K562 (cell line): ENCODE measurements at regions not wholly inside any gene's neighbourhood (a gene's known extent, or its start where the extent isn't known, plus 50 kb on each side); places are given as distances from the start of the nearest gene placed in this dataset.

Experiments used
- BCL6 ChIP-seq: fragments of 250-450 bp; sonication (Bioruptor Pico); IDR thresholded peaks from 2 replicates; pipeline ENCODE4 v1.4.0; 2020
- CHD4 ChIP-seq: fragments of 200-600 bp; sonication (generic); IDR thresholded peaks from 3 replicates; pipeline ENCODE4 v1.6.1; 2012; ENCODE audit warnings: low read depth, mild to moderate bottlenecking, mixed read lengths, low read length, inconsistent platforms; ENCODE audit not compliant: insufficient read depth, insufficient replicate concordance, poor library complexity, severe bottlenecking
- CTCFL ChIP-seq: IDR thresholded peaks from 2 replicates; pipeline ENCODE4 v1.6.1; 2011; ENCODE audit warnings: borderline replicate concordance, low read depth, mild to moderate bottlenecking, moderate library complexity, low read length; ENCODE audit not compliant: insufficient read depth, poor library complexity, severe bottlenecking
- ETV6 ChIP-seq, 3 experiments: fragments of 150-350 bp in 1 of 3; sonication (generic) in 1 of 3; formaldehyde crosslinking in 1 of 3; IDR thresholded peaks; 2 replicates each; pipeline versions ENCODE4 v1.6.1 to v1.8.0; 2014 to 2022; ENCODE audit warnings: borderline replicate concordance in 2 of 3, low read depth in 2 of 3, antibody characterized with exemption in 1 of 3, low read length in 1 of 3, mild to moderate bottlenecking in 1 of 3, missing genetic modification reagents in 1 of 3
- FIP1L1 ChIP-seq: fragments of 200-400 bp; formaldehyde crosslinking; IDR thresholded peaks from 2 replicates; pipeline ENCODE4 v1.6.1; 2018; ENCODE audit warnings: mild to moderate bottlenecking, low read depth, low read length; ENCODE audit not compliant: poor library complexity, severe bottlenecking
- HDAC1 ChIP-seq, 2 experiments: fragments of 450-650 bp; IDR thresholded peaks; 2 replicates each; pipeline ENCODE4 v1.6.1; 2016 to 2017; ENCODE audit warnings: inconsistent platforms in 1 of 2, mild to moderate bottlenecking in 1 of 2, moderate library complexity in 1 of 2
- HMG20A ChIP-seq: fragments of 450-650 bp; formaldehyde crosslinking; conservative IDR thresholded peaks from 2 replicates; pipeline ENCODE4 v1.4.0; 2020; ENCODE audit warnings: mild to moderate bottlenecking, mixed read lengths
- MEF2A ChIP-seq: IDR thresholded peaks from 2 replicates; pipeline ENCODE4 v1.6.1; 2011; ENCODE audit warnings: low read depth, mild to moderate bottlenecking, low read length, moderate library complexity; ENCODE audit not compliant: control insufficient read depth
- MTA1 ChIP-seq: fragments of 450-650 bp; IDR thresholded peaks from 2 replicates; pipeline ENCODE4 v1.6.1; 2017; ENCODE audit warnings: borderline replicate concordance
- MXD1 ChIP-seq: fragments of 250-450 bp; sonication (Bioruptor Pico); IDR thresholded peaks from 2 replicates; pipeline ENCODE4 v1.8.0; 2021; ENCODE audit warnings: borderline replicate concordance, mild to moderate bottlenecking, moderate library complexity; ENCODE audit not compliant: poor library complexity, severe bottlenecking
- PHF21A ChIP-seq: fragments of 450-650 bp; IDR thresholded peaks from 2 replicates; pipeline ENCODE4 v1.6.1; 2017; ENCODE audit warnings: low read depth, borderline replicate concordance
- POLR2G ChIP-seq: fragments of 200-400 bp; formaldehyde crosslinking; IDR thresholded peaks from 2 replicates; pipeline ENCODE4 v1.6.1; 2017; ENCODE audit warnings: low read depth, mild to moderate bottlenecking, antibody characterized with exemption, low read length, moderate library complexity
- RBM22 ChIP-seq: fragments of 200-400 bp; formaldehyde crosslinking; IDR thresholded peaks from 2 replicates; pipeline ENCODE4 v1.6.1; 2018; ENCODE audit warnings: low read length, low read depth; ENCODE audit not compliant: poor library complexity, severe bottlenecking
- RBM34 ChIP-seq: fragments of 200-400 bp; formaldehyde crosslinking; IDR thresholded peaks from 2 replicates; pipeline ENCODE4 v1.6.1; 2018; ENCODE audit warnings: low read length, borderline replicate concordance; ENCODE audit not compliant: insufficient read depth
- SETDB1 ChIP-seq: IDR thresholded peaks from one replicate; pipeline ENCODE4 v1.6.1; 2012; ENCODE audit warnings: low read length, control low read depth, inconsistent platforms
- SREBF2 ChIP-seq: sonication (generic); formaldehyde crosslinking; IDR thresholded peaks from 2 replicates; pipeline ENCODE4 v1.4.0; 2020; ENCODE audit warnings: mild to moderate bottlenecking, missing genetic modification reagents
- SRSF1 ChIP-seq: fragments of 200-400 bp; formaldehyde crosslinking; IDR thresholded peaks from 2 replicates; pipeline ENCODE4 v1.6.1; 2017; ENCODE audit warnings: mild to moderate bottlenecking, low read depth, low read length, moderate library complexity
- YBX1 ChIP-seq: fragments of 450-650 bp; IDR thresholded peaks from 2 replicates; pipeline ENCODE4 v1.7.1; 2016; ENCODE audit warnings: mild to moderate bottlenecking
- ZKSCAN8 ChIP-seq: fragments of 200-800 bp; sonication (Bioruptor generic); IDR thresholded peaks from 2 replicates; pipeline ENCODE4 v1.6.1; 2016; ENCODE audit warnings: missing genetic modification characterization, missing compliant biosample characterization
- ZNF217 ChIP-seq: sonication (generic); formaldehyde crosslinking; IDR thresholded peaks from 2 replicates; pipeline ENCODE4 v1.8.0; 2022; ENCODE audit warnings: mild to moderate bottlenecking, missing genetic modification reagents
- ZNF586 ChIP-seq: fragments of 450-650 bp; formaldehyde crosslinking; conservative IDR thresholded peaks from 2 replicates; pipeline ENCODE4 v1.4.0; 2020; ENCODE audit warnings: mild to moderate bottlenecking, moderate library complexity
- ZNF639 ChIP-seq, 2 experiments: fragments of 200-800 bp in 1 of 2; sonication (Bioruptor generic) in 1 of 2; sonication (generic) in 1 of 2; formaldehyde crosslinking in 1 of 2; IDR thresholded peaks in 1 of 2; conservative IDR thresholded peaks in 1 of 2; 2 replicates each; pipeline versions ENCODE4 v1.5.0 to v1.6.1; 2016 to 2020; ENCODE audit warnings: missing compliant biosample characterization in 1 of 2, missing genetic modification characterization in 1 of 2, missing genetic modification reagents in 1 of 2
- ZZZ3 ChIP-seq: fragments of 450-650 bp; IDR thresholded peaks from 2 replicates; pipeline ENCODE4 v1.6.1; 2016; ENCODE audit warnings: antibody characterized with exemption, mild to moderate bottlenecking, moderate library complexity

GRCh38 chr22:22759889-22760546, 115.6 kb downstream of the GGTLC2 start (continued):
- TF ChIP-seq ZNF639 (CRISPR knock-in tag; conservative IDR thresholded peaks at IDR 0.05 in 1 of 2, IDR thresholded peaks at IDR 0.05 in 1 of 2) = 0 out of 4 replicates have a peak, but pooled peaks of 1 of the 2 experiments have one; percentile 48
- TF ChIP-seq MEF2A = no peak
- TF ChIP-seq BCL6 (CRISPR knock-in tag) = 0 out of 2 replicates have a peak, but pooled peaks have one; percentile 27
- no peak for TF ChIP-seq SETDB1
- no peak for TF ChIP-seq CHD4
- no peak for TF ChIP-seq ZNF217 (CRISPR knock-in tag)
- no peak for TF ChIP-seq SREBF2 (CRISPR knock-in tag)
- TF ChIP-seq ETV6 (IDR thresholded peaks at IDR 0.05; ENCODE audit: borderline replicate concordance in 1 of 2, low read depth in 2 of 2, low read length in 1 of 2) = no peak
- no peak for TF ChIP-seq ETV6 (CRISPR knock-in tag; IDR thresholded peaks at IDR 0.05; ENCODE audit: borderline replicate concordance)
- no peak for TF ChIP-seq FIP1L1
- TF ChIP-seq POLR2G = no peak
- TF ChIP-seq RBM34 = no peak
- no peak for TF ChIP-seq CTCFL
- no peak for TF ChIP-seq HDAC1 (IDR thresholded peaks at IDR 0.05)
- no peak for TF ChIP-seq RBM22
- no peak for TF ChIP-seq SRSF1
- TF ChIP-seq PHF21A = no peak
- no peak for TF ChIP-seq YBX1
- 0 out of 2 replicates have a peak, but pooled peaks have one; percentile 63 for TF ChIP-seq HMG20A (CRISPR knock-in tag)
- TF ChIP-seq ZKSCAN8 (CRISPR knock-in tag) = no peak
- TF ChIP-seq MTA1 = no peak
- TF ChIP-seq ZNF586 (CRISPR knock-in tag) = no peak
- TF ChIP-seq ZZZ3 = no peak
- TF ChIP-seq MXD1 (CRISPR knock-in tag) = no peak
